GM12864 (cell line): ENCODE measurements at regions not wholly inside any gene's neighbourhood (a gene's known extent, or its start where the extent isn't known, plus 50 kb on each side); places are given as distances from the start of the nearest gene placed in this dataset.

Experiments used
- DNase-seq: peaks from one replicate; pipeline ENCODE4 v3.0.0-alpha.2; 2011; ENCODE audit warnings: low read depth
- H3K4me3 ChIP-seq: 2 replicates; pipeline ENCODE4 v1.5.1; 2011; ENCODE audit warnings: mild to moderate bottlenecking, low read depth, low read length, control low read depth
- CTCF ChIP-seq: IDR thresholded peaks from 2 replicates; pipeline ENCODE4 v1.5.1; 2011; ENCODE audit warnings: low read depth, mild to moderate bottlenecking, moderate library complexity, low read length, control low read depth, inconsistent platforms; ENCODE audit errors: missing control alignments

- no peak overlapping the region for H3K4me3 ChIP-seq
- no peak for DNase-seq
- no peak for TF ChIP-seq CTCF
Measured at GRCh38 chr6:71489736-71490135, 201.1 kb downstream of the OGFRL1 start.

- TF ChIP-seq CTCF: no peak
- no peak for DNase-seq
- no peak overlapping the region for H3K4me3 ChIP-seq
Measured at GRCh38 chr6:71490876-71491275, 202.3 kb downstream of the OGFRL1 start.

- H3K4me3 ChIP-seq: no peak overlapping the region
- no peak for DNase-seq
- no peak for TF ChIP-seq CTCF
Measured at GRCh38 chr6:71491844-71492243, 203.2 kb downstream of the OGFRL1 start.

GRCh38 chr6:71492668-71493067, 204.1 kb downstream of the OGFRL1 start:
- DNase-seq: no peak
- TF ChIP-seq CTCF: no peak

GRCh38 chr6:71496018-71496721, 207.6 kb downstream of the OGFRL1 start:
- no peak overlapping the region; the same call in 1 of the 2 replicates for H3K4me3 ChIP-seq
- DNase-seq: peak; percentile 58
- TF ChIP-seq CTCF: no peak

More at GRCh38 chr6:71492668-71493067, 204.1 kb downstream of the OGFRL1 start:
- no peak overlapping the region for H3K4me3 ChIP-seq

- no peak for TF ChIP-seq CTCF
- no peak overlapping the region for H3K4me3 ChIP-seq
- no peak for DNase-seq
Measured at GRCh38 chr6:71496722-71497033, 208.1 kb downstream of the OGFRL1 start.

GRCh38 chr6:71498638-71499037, 210.0 kb downstream of the OGFRL1 start:
- no peak for DNase-seq
- TF ChIP-seq CTCF: no peak
- no peak overlapping the region for H3K4me3 ChIP-seq
